ENCODE measurements at regions not wholly inside any gene's neighbourhood (a gene's known extent, or its start where the extent isn't known, plus 50 kb on each side); places are given as distances from the start of the nearest gene placed in this dataset.

GRCh38 chr5:98581112-98581997 is 192.1 kb upstream of the RGMB start:
- no peaks in the 10 kb centered on the region for H4K20me1 ChIP-seq (ENCODE audit: insufficient read depth, poor library complexity, severe bottlenecking)
- no peaks in the 10 kb centered on the region for H3K27me3 ChIP-seq
- TF ChIP-seq EZH2 (IDR thresholded peaks at IDR 0.05; ENCODE audit: borderline replicate concordance), result no peak
- no peak for TF ChIP-seq EZH2phosphoT487 (IDR thresholded peaks at IDR 0.05; ENCODE audit: low read depth, severe bottlenecking, unreplicated experiment)
- TF ChIP-seq CTCF (IDR thresholded peaks at IDR 0.05; ENCODE audit: poor library complexity), result no peak
- H3K4me1 ChIP-seq (ENCODE audit: insufficient read depth), result peaks cover 4% of the 10 kb centered on the region
- no peak overlapping the region for H3K4me3 ChIP-seq
- H3K9me2 ChIP-seq (replicated peaks; ENCODE audit: insufficient read depth), result no peaks in the 10 kb centered on the region
- no peak overlapping the region for H3K4me2 ChIP-seq
- H2AFZ ChIP-seq, result no peak overlapping the region
- no peaks in the 10 kb centered on the region for H3K79me2 ChIP-seq
- 95% methylated on average over 1 of the region's 1 CpG for WGBS (ENCODE audit: low lambda C conversion rate, missing lambda C conversion rate)
- no peak for DNase-seq (ENCODE audit: low spot score)
- H3K9me3 ChIP-seq (ENCODE audit: low read depth), result no peaks in the 10 kb centered on the region
- H3K27ac ChIP-seq, result no peak overlapping the region
- no peaks in the 10 kb centered on the region for H3K36me3 ChIP-seq (replicated peaks; ENCODE audit: insufficient read depth, low read depth)

- no peaks in the 10 kb centered on the region for H3K9me2 ChIP-seq (replicated peaks; ENCODE audit: insufficient read depth)
- no peak overlapping the region for H2AFZ ChIP-seq
- H3K36me3 ChIP-seq (replicated peaks; ENCODE audit: insufficient read depth, low read depth), result no peaks in the 10 kb centered on the region
- no peaks in the 10 kb centered on the region for H4K20me1 ChIP-seq (ENCODE audit: insufficient read depth, poor library complexity, severe bottlenecking)
- H3K4me1 ChIP-seq (ENCODE audit: insufficient read depth), result peaks cover 4% of the 10 kb centered on the region
- H3K4me2 ChIP-seq, result no peak overlapping the region
- H3K27me3 ChIP-seq, result no peaks in the 10 kb centered on the region
- H3K27ac ChIP-seq, result no peak overlapping the region
- no peaks in the 10 kb centered on the region for H3K79me2 ChIP-seq
- H3K4me3 ChIP-seq, result no peak overlapping the region
- DNase-seq (ENCODE audit: low spot score), result no peak
- H3K9me3 ChIP-seq (ENCODE audit: low read depth), result no peaks in the 10 kb centered on the region
- TF ChIP-seq EZH2 (IDR thresholded peaks at IDR 0.05; ENCODE audit: borderline replicate concordance) (no peak), CTCF (IDR thresholded peaks at IDR 0.05; ENCODE audit: poor library complexity) (no peak), EZH2phosphoT487 (IDR thresholded peaks at IDR 0.05; ENCODE audit: low read depth, severe bottlenecking, unreplicated experiment) (no peak)
- WGBS (ENCODE audit: low lambda C conversion rate, missing lambda C conversion rate), result 89% methylated on average over 2 of the region's 2 CpGs
Observed at GRCh38 chr5:98583586-98583985, 189.9 kb upstream of the RGMB start.

GRCh38 chr5:98585661-98586310 is 187.7 kb upstream of the RGMB start:
- no peak for DNase-seq (ENCODE audit: low spot score)
- H3K36me3 ChIP-seq (replicated peaks; ENCODE audit: insufficient read depth, low read depth), result no peaks in the 10 kb centered on the region
- no peak overlapping the region for H3K4me3 ChIP-seq
- no peaks in the 10 kb centered on the region for H4K20me1 ChIP-seq (ENCODE audit: insufficient read depth, poor library complexity, severe bottlenecking)
- no peak overlapping the region for H2AFZ ChIP-seq
- 79% methylated on average over 3 of the region's 3 CpGs for WGBS (ENCODE audit: low lambda C conversion rate, missing lambda C conversion rate)
- no peak overlapping the region for H3K4me2 ChIP-seq
- H3K27me3 ChIP-seq, result no peaks in the 10 kb centered on the region
- H3K79me2 ChIP-seq, result no peaks in the 10 kb centered on the region
- H3K27ac ChIP-seq, result no peak overlapping the region
- H3K9me3 ChIP-seq (ENCODE audit: low read depth), result no peaks in the 10 kb centered on the region
- H3K9me2 ChIP-seq (replicated peaks; ENCODE audit: insufficient read depth), result no peaks in the 10 kb centered on the region
- peaks cover 4% of the 10 kb centered on the region for H3K4me1 ChIP-seq (ENCODE audit: insufficient read depth)
- no peak for TF ChIP-seq EZH2phosphoT487 (IDR thresholded peaks at IDR 0.05; ENCODE audit: low read depth, severe bottlenecking, unreplicated experiment)
- TF ChIP-seq CTCF (IDR thresholded peaks at IDR 0.05; ENCODE audit: poor library complexity), result no peak
- TF ChIP-seq EZH2 (IDR thresholded peaks at IDR 0.05; ENCODE audit: borderline replicate concordance), result no peak
